IMR-90 (cell line): ENCODE measurements at regions not wholly inside any gene's neighbourhood (a gene's known extent, or its start where the extent isn't known, plus 50 kb on each side); places are given as distances from the start of the nearest gene placed in this dataset.

Experiments
- ATAC-seq: fragments of 200-7000 bp; cut with Tn5 transposase; 2 replicates; pipeline ENCODE4 v1.9.1; 2020; ENCODE audit warnings: low read depth, mild to moderate bottlenecking, moderate library complexity
- BruUV-seq: library from RNA; stranded (reverse); fragments of 400-500 nt; replicated peaks from 2 replicates; lab custom pipeline; 2021; lab: Mats Ljungman, UMichigan
- CTCF ChIA-PET: fragments of 300-600 bp; formaldehyde crosslinking; extraction: SDS; loops from one replicate; lab custom pipeline; 2021; ENCODE audit warnings: antibody characterized with exemption; lab: Yijun Ruan, JAX
- POLR2A ChIA-PET: fragments of 300-600 bp; sonication (Branson Sonifier 250); formaldehyde crosslinking; loops from one replicate; lab custom pipeline; 2022; ENCODE audit warnings: antibody characterized with exemption; ENCODE audit not compliant: unreplicated experiment; lab: Charles Lee
- DNase-seq: peaks from one replicate; pipeline ENCODE4 v3.0.0; 2013
- H2AFZ ChIP-seq: replicated peaks from 2 replicates; pipeline ENCODE3; 2013; ENCODE audit warnings: low read length, mild to moderate bottlenecking; ENCODE audit not compliant: poor library complexity
- H2AK5ac ChIP-seq: 2 replicates; pipeline ENCODE4 v1.6.1; 2013; ENCODE audit warnings: low read depth, low read length, inconsistent platforms
- H2AK9ac ChIP-seq: replicated peaks from 2 replicates; pipeline ENCODE3; 2013; ENCODE audit warnings: mild to moderate bottlenecking, low read depth, low read length, moderate library complexity; ENCODE audit not compliant: poor library complexity
- H2BK120ac ChIP-seq: 2 replicates; pipeline ENCODE4 v1.6.1; 2013; ENCODE audit warnings: low read depth, low read length, inconsistent platforms
- H2BK15ac ChIP-seq: 3 replicates; pipeline ENCODE4 v1.6.1; 2013; ENCODE audit warnings: low read depth, low read length, inconsistent platforms
- H2BK20ac ChIP-seq: 2 replicates; pipeline ENCODE4 v1.6.1; 2013; ENCODE audit warnings: low read depth, mild to moderate bottlenecking, inconsistent platforms, low read length, moderate library complexity
- H2BK5ac ChIP-seq: 2 replicates; pipeline ENCODE4 v1.6.1; 2013; ENCODE audit warnings: mild to moderate bottlenecking, low read depth, low read length, inconsistent platforms; ENCODE audit not compliant: poor library complexity, severe bottlenecking
- H3K14ac ChIP-seq: replicated peaks from 2 replicates; pipeline ENCODE4 v1.6.1; 2013; ENCODE audit warnings: low read depth, low read length, inconsistent platforms
- H3K18ac ChIP-seq: 2 replicates; pipeline ENCODE4 v1.6.1; 2013; ENCODE audit warnings: low read depth, low read length, control low read depth
- H3K23ac ChIP-seq: 2 replicates; pipeline ENCODE4 v1.6.1; 2013; ENCODE audit warnings: low read depth, low read length, inconsistent platforms
- H3K27ac ChIP-seq: 2 replicates; pipeline ENCODE4 v1.5.1; 2013; ENCODE audit warnings: mild to moderate bottlenecking, control low read depth, low read length; ENCODE audit not compliant: insufficient read depth
- H3K27me3 ChIP-seq: 2 replicates; pipeline ENCODE4 v1.6.1; 2013; ENCODE audit warnings: low read length; ENCODE audit not compliant: control insufficient read depth, insufficient read depth
- H3K36me3 ChIP-seq: 2 replicates; pipeline ENCODE4 v1.6.1; 2013; ENCODE audit warnings: low read length, mixed read lengths; ENCODE audit not compliant: control insufficient read depth, insufficient read depth
- H3K4ac ChIP-seq: 2 replicates; pipeline ENCODE4 v1.6.1; 2013; ENCODE audit warnings: low read depth, low read length, inconsistent platforms
- H3K4me1 ChIP-seq: 2 replicates; pipeline ENCODE4 v1.6.1; 2013; ENCODE audit warnings: low read length, mixed read lengths; ENCODE audit not compliant: control insufficient read depth, insufficient read depth
- H3K4me2 ChIP-seq: 2 replicates; pipeline ENCODE4 v1.6.1; 2013; ENCODE audit warnings: low read depth, mild to moderate bottlenecking, control low read depth, low read length, moderate library complexity
- H3K4me3 ChIP-seq: 2 replicates; pipeline ENCODE4 v1.5.1; 2013; ENCODE audit warnings: low read depth, mild to moderate bottlenecking, control low read depth, low read length, moderate library complexity; ENCODE audit not compliant: insufficient read depth
- H3K56ac ChIP-seq: 2 replicates; pipeline ENCODE4 v1.6.1; 2013; ENCODE audit warnings: low read length, inconsistent platforms; ENCODE audit not compliant: insufficient read depth; ENCODE audit errors: extremely low read depth
- H3K79me1 ChIP-seq, 2 experiments: 2 replicates each; pipeline ENCODE4 v1.6.1; 2013; ENCODE audit warnings: low read length in 2 of 2, inconsistent platforms in 1 of 2, low read depth in 1 of 2
- H3K9ac ChIP-seq: 2 replicates; pipeline ENCODE4 v1.6.1; 2013; ENCODE audit warnings: low read depth, low read length, control low read depth
- H3K9me1 ChIP-seq: 2 replicates; pipeline ENCODE4 v1.6.1; 2013; ENCODE audit warnings: low read length, inconsistent platforms; ENCODE audit not compliant: insufficient read depth
- H3K9me3 ChIP-seq: 2 replicates; pipeline ENCODE4 v1.6.1; 2013; ENCODE audit warnings: low read length; ENCODE audit not compliant: control insufficient read depth, insufficient read depth
- H4K20me1 ChIP-seq: 2 replicates; pipeline ENCODE4 v1.6.1; 2013; ENCODE audit warnings: low read length, inconsistent platforms; ENCODE audit not compliant: insufficient read depth
- H4K5ac ChIP-seq: 2 replicates; pipeline ENCODE4 v1.6.1; 2013; ENCODE audit warnings: mild to moderate bottlenecking, low read depth, low read length, control low read depth
- H4K8ac ChIP-seq, 2 experiments: 2 replicates each; pipeline ENCODE4 v1.6.1; 2013; ENCODE audit warnings: low read depth in 2 of 2, low read length in 2 of 2, control low read depth in 1 of 2, inconsistent platforms in 1 of 2
- H4K91ac ChIP-seq: 2 replicates; pipeline ENCODE4 v1.6.1; 2013; ENCODE audit warnings: low read depth, low read length, inconsistent platforms; ENCODE audit not compliant: insufficient read depth
- FOS ChIP-seq: fragments of 150-350 bp; IDR thresholded peaks from 2 replicates; pipeline ENCODE4 v1.6.1; 2016; ENCODE audit warnings: low read depth, low read length
- MAFK ChIP-seq: IDR thresholded peaks from 2 replicates; pipeline ENCODE4 v1.6.1; 2012; ENCODE audit warnings: low read depth, low read length, improper control_type of control experiment
- dilution Hi-C: fragments of 300-500 bp; cut with HindIII; formaldehyde crosslinking; loops from one replicate; pipeline ENCODE4 v1.14.3; 2018; ENCODE audit warnings: low sequenced_read_pairs; ENCODE audit not compliant: unreplicated experiment
- in situ Hi-C: fragments of 300-500 bp; cut with MboI; formaldehyde crosslinking; loops from 3 replicates; pipeline ENCODE4 v1.14.3; 2019; ENCODE audit warnings: low sequenced_read_pairs, inconsistent platforms, mixed read lengths
- intact Hi-C: fragments of 100-400 bp; cut with micrococcal nuclease; formaldehyde crosslinking; loops from 2 replicates; pipeline ENCODE4 v1.10.0; 2022

DNA sequence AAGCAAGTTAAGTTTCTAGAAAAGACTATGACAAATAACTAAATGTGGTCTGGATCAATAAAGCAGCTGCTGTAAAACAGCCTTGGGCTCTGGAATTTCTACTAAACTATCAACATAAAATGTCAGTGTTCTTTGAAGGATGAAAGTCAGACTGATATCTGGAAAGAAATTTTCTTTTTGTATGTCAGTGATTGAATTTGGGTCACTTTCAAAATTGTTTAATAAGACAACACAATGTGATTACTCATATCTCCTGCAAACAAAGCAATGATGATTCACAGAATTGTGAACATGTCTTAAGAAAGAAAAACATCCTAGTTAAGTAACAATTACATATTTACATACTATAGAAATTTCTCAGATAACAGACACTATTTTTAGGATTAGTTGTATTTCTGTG, 826.4 kb downstream of the PLA2G4A start:
- H3K4me3 ChIP-seq: no peak overlapping the region
- no peak overlapping the region for H4K5ac ChIP-seq
- no peak overlapping the region for H3K18ac ChIP-seq
- H2AK5ac ChIP-seq: no peak overlapping the region
- in situ Hi-C loops: no loop called here
- no peak overlapping the region for H2BK15ac ChIP-seq
- no peak overlapping the region for H3K9ac ChIP-seq
- no peak overlapping the region for H4K8ac ChIP-seq
- H2BK120ac ChIP-seq: no peak overlapping the region
- H2AFZ ChIP-seq: no peak overlapping the region
- H3K27ac ChIP-seq: no peak overlapping the region
- H2AK9ac ChIP-seq: no peak overlapping the region
- H3K4ac ChIP-seq: no peak overlapping the region
- H4K20me1 ChIP-seq: no peaks in the 10 kb centered on the region
- ChIA-PET POLR2A (no interaction called here), CTCF (interaction anchor here (0.6 kb wide), 1 partner anchor 222 kb away, joined by 3 read pairs; no protein-coding TSS in a partner anchor)
- no peak overlapping the region for H4K91ac ChIP-seq
- H2BK5ac ChIP-seq: no peak overlapping the region
- H3K79me1 ChIP-seq: no peaks in the 10 kb centered on the region
- H3K27me3 ChIP-seq: no peaks in the 10 kb centered on the region
- H3K4me1 ChIP-seq: no peaks in the 10 kb centered on the region; the same call in 1 of the 2 replicates
- peak overlapping the region; percentile 47; the same call in 1 of the 2 replicates for H3K4me2 ChIP-seq
- dilution Hi-C loops: no loop called here
- no peak overlapping the region for H3K14ac ChIP-seq
- peak; percentile 58 for DNase-seq
- TF ChIP-seq FOS (peak; percentile 30; the same call in 1 of the 2 replicates), MAFK (no peak)
- no peak overlapping the region for H3K56ac ChIP-seq
- H3K9me3 ChIP-seq: no peaks in the 10 kb centered on the region
- H2BK20ac ChIP-seq: no peak overlapping the region
- H3K36me3 ChIP-seq: no peaks in the 10 kb centered on the region
- ATAC-seq: peak; percentile 46
- H3K9me1 ChIP-seq: no peaks in the 10 kb centered on the region
- intact Hi-C loops: no loop called here
- H3K23ac ChIP-seq: no peak overlapping the region
- BruUV-seq: no TSS peak
